ENCODE measurements at regions not wholly inside any gene's neighbourhood (a gene's known extent, or its start where the extent isn't known, plus 50 kb on each side); places are given as distances from the start of the nearest gene placed in this dataset.

DNA sequence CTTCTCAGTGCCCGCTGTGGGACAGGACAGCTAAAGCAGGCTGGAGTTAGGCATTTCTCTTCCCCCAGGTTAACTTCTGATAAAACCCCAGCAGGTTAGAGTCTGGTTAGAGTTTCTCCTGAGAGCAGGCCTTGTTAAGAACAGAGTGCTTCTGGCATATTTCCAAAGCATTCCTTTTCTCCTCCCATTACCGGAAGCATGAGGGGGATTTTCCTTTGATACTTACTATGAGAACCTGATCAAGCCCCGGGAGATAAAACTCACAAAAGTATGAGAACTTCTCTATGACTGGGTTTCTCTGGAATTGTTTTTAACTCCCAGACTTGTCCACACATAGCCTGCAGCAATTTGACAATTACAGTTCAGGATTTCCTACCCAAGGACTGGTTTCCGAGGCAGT is 77.4 kb upstream of the MAST4 start:
- TF ChIP-seq, protein P1, sequence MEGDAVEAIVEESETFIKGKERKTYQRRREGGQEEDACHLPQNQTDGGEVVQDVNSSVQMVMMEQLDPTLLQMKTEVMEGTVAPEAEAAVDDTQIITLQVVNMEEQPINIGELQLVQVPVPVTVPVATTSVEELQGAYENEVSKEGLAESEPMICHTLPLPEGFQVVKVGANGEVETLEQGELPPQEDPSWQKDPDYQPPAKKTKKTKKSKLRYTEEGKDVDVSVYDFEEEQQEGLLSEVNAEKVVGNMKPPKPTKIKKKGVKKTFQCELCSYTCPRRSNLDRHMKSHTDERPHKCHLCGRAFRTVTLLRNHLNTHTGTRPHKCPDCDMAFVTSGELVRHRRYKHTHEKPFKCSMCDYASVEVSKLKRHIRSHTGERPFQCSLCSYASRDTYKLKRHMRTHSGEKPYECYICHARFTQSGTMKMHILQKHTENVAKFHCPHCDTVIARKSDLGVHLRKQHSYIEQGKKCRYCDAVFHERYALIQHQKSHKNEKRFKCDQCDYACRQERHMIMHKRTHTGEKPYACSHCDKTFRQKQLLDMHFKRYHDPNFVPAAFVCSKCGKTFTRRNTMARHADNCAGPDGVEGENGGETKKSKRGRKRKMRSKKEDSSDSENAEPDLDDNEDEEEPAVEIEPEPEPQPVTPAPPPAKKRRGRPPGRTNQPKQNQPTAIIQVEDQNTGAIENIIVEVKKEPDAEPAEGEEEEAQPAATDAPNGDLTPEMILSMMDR (IDR thresholded peaks at IDR 0.05; ENCODE audit: low read depth, low read length) = no peak
- no peak for TF ChIP-seq POLR2A (IDR thresholded peaks at IDR 0.05; ENCODE audit: extremely low read depth, insufficient read length)
- TF ChIP-seq MYC (IDR thresholded peaks at IDR 0.05; ENCODE audit: low read depth, low read length) = no peak
- TF ChIP-seq, protein P2, sequence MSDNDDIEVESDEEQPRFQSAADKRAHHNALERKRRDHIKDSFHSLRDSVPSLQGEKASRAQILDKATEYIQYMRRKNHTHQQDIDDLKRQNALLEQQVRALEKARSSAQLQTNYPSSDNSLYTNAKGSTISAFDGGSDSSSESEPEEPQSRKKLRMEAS (IDR thresholded peaks at IDR 0.05; ENCODE audit: low read depth, low read length) = no peak

Data from NB4 (cell line).